ENCODE measurements at regions not wholly inside any gene's neighbourhood (a gene's known extent, or its start where the extent isn't known, plus 50 kb on each side); places are given as distances from the start of the nearest gene placed in this dataset.
"Not testable (repeated sequence)": the region's sequence is repeated elsewhere in the genome, so short reads cannot be mapped to it uniquely, and the experiment has no call there.

- DNase-seq = no peak
These were observed 189.2 kb upstream of the EXOC2 start for GRCh38 chr6:882084-882598.

GRCh38 chr6:878179-878578 lies 185.2 kb upstream of the EXOC2 start:
- no peak for DNase-seq

GRCh38 chr6:875012-875411 lies 182.1 kb upstream of the EXOC2 start:
- DNase-seq = no peak

GRCh38 chr6:872570-873125 lies 179.7 kb upstream of the EXOC2 start:
- no peak for DNase-seq

GRCh38 chr6:871503-871902 lies 178.6 kb upstream of the EXOC2 start:
- DNase-seq = no peak

GRCh38 chr6:870096-870495 lies 177.2 kb upstream of the EXOC2 start:
- DNase-seq = no peak

GRCh38 chr6:868201-868600 lies 175.3 kb upstream of the EXOC2 start:
- no peak for DNase-seq

GRCh38 chr6:867378-867777 lies 174.4 kb upstream of the EXOC2 start:
- DNase-seq = no peak

GRCh38 chr6:866316-866715 lies 173.4 kb upstream of the EXOC2 start:
- no peak for DNase-seq

- no peak for DNase-seq
These were observed 172.9 kb upstream of the EXOC2 start for GRCh38 chr6:865846-866245.

GRCh38 chr6:863831-864230 lies 170.9 kb upstream of the EXOC2 start:
- DNase-seq = no peak

GRCh38 chr6:863127-863526 lies 170.2 kb upstream of the EXOC2 start:
- not testable (repeated sequence) for DNase-seq

- no peak for DNase-seq
These were observed 167.0 kb upstream of the EXOC2 start for GRCh38 chr6:859936-860335.

- DNase-seq = no peak
These were observed 161.6 kb upstream of the EXOC2 start for GRCh38 chr6:854406-855118.

- DNase-seq = not testable (repeated sequence)
These were observed 159.3 kb upstream of the EXOC2 start for GRCh38 chr6:852216-852615.

GRCh38 chr6:849075-849506 lies 156.2 kb upstream of the EXOC2 start:
- DNase-seq = no peak

- DNase-seq = no peak
These were observed 152.6 kb upstream of the EXOC2 start for GRCh38 chr6:845566-845965.

- DNase-seq = no peak
These were observed 152.2 kb upstream of the EXOC2 start for GRCh38 chr6:845101-845500.

GRCh38 chr6:842141-842540 lies 149.2 kb upstream of the EXOC2 start:
- DNase-seq = no peak

GRCh38 chr6:841569-841968 lies 148.6 kb upstream of the EXOC2 start:
- DNase-seq = no peak

- no peak for DNase-seq
These were observed 146.3 kb upstream of the EXOC2 start for GRCh38 chr6:839201-839600.

GRCh38 chr6:837380-837779 lies 144.4 kb upstream of the EXOC2 start:
- DNase-seq = no peak

GRCh38 chr6:836276-836853 lies 143.4 kb upstream of the EXOC2 start:
- no peak for DNase-seq

GRCh38 chr6:835476-836160 lies 142.7 kb upstream of the EXOC2 start:
- DNase-seq = no peak
